ENCODE measurements at regions not wholly inside any gene's neighbourhood (a gene's known extent, or its start where the extent isn't known, plus 50 kb on each side); places are given as distances from the start of the nearest gene placed in this dataset.

DNA sequence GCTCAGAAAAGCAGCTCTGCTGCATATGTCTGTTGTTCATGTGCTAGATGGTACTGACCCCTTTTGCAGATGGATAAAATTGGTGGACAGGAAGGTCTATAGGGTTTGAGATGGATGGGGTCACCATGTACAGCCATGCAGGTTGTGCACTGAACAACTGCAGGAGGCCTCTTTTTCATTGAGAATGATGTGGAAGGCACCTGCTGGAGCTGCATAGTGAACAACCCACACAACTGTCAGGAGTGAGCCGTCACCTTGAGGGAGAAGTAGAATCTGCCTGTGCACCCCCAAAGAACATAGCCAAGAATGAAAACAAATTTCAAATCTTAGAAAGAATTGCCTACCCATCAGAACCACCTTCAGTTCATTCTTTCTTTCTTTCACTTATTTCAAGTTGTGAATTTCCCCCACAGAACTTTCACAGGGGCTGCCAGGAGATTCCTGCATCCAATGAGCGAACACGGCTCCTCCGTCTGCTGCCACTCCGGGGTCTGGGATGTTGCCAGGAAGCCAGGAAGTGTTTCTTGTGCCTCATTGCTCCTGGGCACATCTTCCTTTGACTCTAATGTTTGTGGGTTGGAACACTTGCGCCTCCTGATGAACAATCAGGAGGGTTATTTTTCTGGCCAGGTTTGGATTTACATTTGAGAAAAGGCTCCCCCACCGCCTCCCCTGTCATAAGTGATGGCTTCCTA, 53.7 kb upstream of the DOCK1 start:
- no peak for DNase-seq

DNA sequence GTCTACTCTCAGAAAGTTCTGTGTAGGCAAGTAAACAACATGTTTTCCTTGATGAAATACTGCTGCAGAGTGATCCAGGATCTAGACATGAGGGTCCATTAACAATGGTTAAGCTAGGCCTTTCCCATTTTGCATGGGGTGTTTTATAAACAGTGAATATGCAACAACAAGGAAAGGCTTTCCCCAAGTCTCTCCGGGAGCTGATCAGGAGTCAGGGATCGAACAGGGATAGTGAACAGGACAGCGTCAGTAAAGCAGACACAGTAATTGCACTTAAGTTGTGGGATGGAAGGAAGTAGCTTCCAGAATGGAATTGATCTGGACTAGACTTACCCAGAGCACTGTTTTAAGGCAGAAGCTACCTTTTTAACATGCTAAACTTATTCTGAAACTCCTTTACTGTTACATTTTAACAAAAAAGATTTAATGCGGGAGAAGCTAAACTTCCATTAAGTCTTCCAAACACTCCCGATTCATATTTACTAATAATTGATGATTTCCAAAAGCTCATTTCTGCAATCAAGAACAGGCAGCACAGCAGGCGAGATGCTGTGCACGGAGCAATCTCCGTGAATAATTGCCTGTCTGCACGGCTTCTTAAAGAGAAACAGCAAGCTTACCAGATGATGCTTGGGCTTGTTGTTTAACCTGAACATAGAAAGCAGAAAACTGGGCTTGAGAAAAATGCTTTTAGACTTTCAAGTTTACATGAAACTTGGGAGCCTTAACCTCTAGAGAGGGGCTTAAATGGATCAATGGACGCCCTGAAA, 50.3 kb upstream of the DOCK1 start:
- no peak for DNase-seq

All from suppressor macrophage treated with lipopolysaccharide for 4 hours (primary cell).